ENCODE measurements at regions not wholly inside any gene's neighbourhood (a gene's known extent, or its start where the extent isn't known, plus 50 kb on each side); places are given as distances from the start of the nearest gene placed in this dataset.

DNA sequence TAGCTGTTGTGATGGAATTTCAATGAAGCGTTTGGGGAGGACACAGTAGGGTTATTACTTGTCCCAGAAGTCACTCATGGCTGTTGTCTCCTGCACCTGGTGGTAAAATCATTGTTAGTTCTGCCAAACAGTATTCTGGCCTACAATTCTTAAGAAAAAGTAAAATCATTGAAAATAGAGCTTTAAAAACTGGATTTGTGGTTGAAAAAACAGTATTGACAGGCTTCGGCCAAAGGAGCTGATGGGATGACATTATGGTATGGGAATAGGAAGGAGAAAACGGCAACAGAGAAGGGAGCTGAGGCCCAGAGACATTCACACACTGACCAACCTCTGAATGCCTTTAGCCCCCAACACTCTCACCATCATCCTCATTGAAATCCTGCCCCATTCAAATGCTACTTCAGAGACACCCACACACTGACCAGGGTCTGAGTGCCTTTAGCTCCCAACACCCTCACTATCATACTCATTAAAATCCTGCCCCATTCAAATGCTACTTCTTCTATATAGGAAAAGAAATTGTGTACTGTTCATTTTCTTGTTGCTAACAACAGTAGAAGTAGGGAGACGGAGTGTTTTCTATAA is 114.1 kb upstream of the OSR1 start:
- Histone ChIP-seq H3K4me1 (ENCODE audit: insufficient read depth, poor library complexity, severe bottlenecking) (no peaks in the 10 kb centered on the region), H3K27me3 (ENCODE audit: insufficient read depth, poor library complexity, severe bottlenecking) (no peaks in the 10 kb centered on the region), H3K36me3 (ENCODE audit: low read depth) (no peaks in the 10 kb centered on the region), H3K9me3 (ENCODE audit: severe bottlenecking) (no peaks in the 10 kb centered on the region), H3K27ac (ENCODE audit: poor library complexity, severe bottlenecking) (no peak overlapping the region), H3K4me3 (ENCODE audit: severe bottlenecking) (no peak overlapping the region)
- TF ChIP-seq, protein P1, sequence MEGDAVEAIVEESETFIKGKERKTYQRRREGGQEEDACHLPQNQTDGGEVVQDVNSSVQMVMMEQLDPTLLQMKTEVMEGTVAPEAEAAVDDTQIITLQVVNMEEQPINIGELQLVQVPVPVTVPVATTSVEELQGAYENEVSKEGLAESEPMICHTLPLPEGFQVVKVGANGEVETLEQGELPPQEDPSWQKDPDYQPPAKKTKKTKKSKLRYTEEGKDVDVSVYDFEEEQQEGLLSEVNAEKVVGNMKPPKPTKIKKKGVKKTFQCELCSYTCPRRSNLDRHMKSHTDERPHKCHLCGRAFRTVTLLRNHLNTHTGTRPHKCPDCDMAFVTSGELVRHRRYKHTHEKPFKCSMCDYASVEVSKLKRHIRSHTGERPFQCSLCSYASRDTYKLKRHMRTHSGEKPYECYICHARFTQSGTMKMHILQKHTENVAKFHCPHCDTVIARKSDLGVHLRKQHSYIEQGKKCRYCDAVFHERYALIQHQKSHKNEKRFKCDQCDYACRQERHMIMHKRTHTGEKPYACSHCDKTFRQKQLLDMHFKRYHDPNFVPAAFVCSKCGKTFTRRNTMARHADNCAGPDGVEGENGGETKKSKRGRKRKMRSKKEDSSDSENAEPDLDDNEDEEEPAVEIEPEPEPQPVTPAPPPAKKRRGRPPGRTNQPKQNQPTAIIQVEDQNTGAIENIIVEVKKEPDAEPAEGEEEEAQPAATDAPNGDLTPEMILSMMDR (IDR thresholded peaks at IDR 0.05; ENCODE audit: poor library complexity, severe bottlenecking): no peak
- DNase-seq (ENCODE audit: low spot score): no peak
- ATAC-seq (ENCODE audit: low read depth): no peak

- H3K27ac ChIP-seq (ENCODE audit: poor library complexity, severe bottlenecking): no peak overlapping the region
- H3K27me3 ChIP-seq (ENCODE audit: insufficient read depth, poor library complexity, severe bottlenecking): no peaks in the 10 kb centered on the region
- no peaks in the 10 kb centered on the region for H3K9me3 ChIP-seq (ENCODE audit: severe bottlenecking)
- TF ChIP-seq, protein P1 (IDR thresholded peaks at IDR 0.05; ENCODE audit: poor library complexity, severe bottlenecking): no peak
- H3K4me3 ChIP-seq (ENCODE audit: severe bottlenecking): no peak overlapping the region
- no peaks in the 10 kb centered on the region for H3K36me3 ChIP-seq (ENCODE audit: low read depth)
- no peak for ATAC-seq (ENCODE audit: low read depth)
- DNase-seq (ENCODE audit: low spot score): no peak
- no peaks in the 10 kb centered on the region for H3K4me1 ChIP-seq (ENCODE audit: insufficient read depth, poor library complexity, severe bottlenecking)
These were observed 113.1 kb upstream of the OSR1 start for GRCh38 chr2:19471491-19471890.

DNA sequence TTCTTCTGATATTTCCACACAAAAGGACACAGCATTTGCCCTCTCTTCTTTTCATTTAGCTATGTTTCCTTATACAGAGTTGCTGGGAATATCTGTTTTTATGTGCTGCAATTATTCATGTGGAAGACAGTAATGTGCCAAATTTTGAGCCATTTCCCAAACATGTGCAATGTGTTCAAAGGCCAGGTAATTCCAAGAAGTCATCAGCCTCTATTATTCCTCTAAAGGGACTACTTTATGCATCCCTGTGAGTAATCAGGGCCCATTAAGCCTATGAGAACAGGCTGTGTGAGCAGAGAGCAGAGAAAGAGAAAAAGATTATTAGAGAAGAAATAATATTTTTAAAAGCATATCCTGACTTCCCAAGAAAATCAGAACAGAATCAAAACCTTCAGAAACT is 107.6 kb upstream of the OSR1 start:
- Histone ChIP-seq H3K4me1 (ENCODE audit: insufficient read depth, poor library complexity, severe bottlenecking) (no peaks in the 10 kb centered on the region), H3K27ac (ENCODE audit: poor library complexity, severe bottlenecking) (no peak overlapping the region), H3K36me3 (ENCODE audit: low read depth) (no peaks in the 10 kb centered on the region), H3K27me3 (ENCODE audit: insufficient read depth, poor library complexity, severe bottlenecking) (no peaks in the 10 kb centered on the region), H3K9me3 (ENCODE audit: severe bottlenecking) (no peaks in the 10 kb centered on the region), H3K4me3 (ENCODE audit: severe bottlenecking) (no peak overlapping the region)
- ATAC-seq (ENCODE audit: low read depth): no peak
- DNase-seq (ENCODE audit: low spot score): no peak
- TF ChIP-seq, protein P1 (IDR thresholded peaks at IDR 0.05; ENCODE audit: poor library complexity, severe bottlenecking): no peak

DNA sequence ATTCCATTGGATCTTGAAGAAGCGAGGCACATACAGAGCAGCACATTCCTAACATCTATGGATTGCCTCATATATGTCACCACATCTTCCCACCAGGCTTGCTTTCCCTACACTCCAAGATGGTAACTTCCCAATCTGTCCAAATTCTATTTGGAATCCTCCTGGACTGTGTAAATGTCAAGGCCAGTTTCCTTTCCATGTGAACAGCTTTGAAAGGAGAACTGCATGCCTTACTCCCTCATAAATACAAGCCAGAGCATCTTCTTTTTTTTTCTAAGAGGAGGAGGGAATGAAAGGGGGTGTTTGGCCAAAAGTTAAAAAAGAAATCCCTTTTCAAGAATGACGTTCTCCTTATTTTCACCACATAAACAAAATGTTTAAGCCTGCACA is 103.8 kb upstream of the OSR1 start:
- Histone ChIP-seq H3K4me3 (ENCODE audit: severe bottlenecking) (no peak overlapping the region), H3K4me1 (ENCODE audit: insufficient read depth, poor library complexity, severe bottlenecking) (no peaks in the 10 kb centered on the region), H3K36me3 (ENCODE audit: low read depth) (no peaks in the 10 kb centered on the region), H3K27ac (ENCODE audit: poor library complexity, severe bottlenecking) (no peak overlapping the region), H3K9me3 (ENCODE audit: severe bottlenecking) (no peaks in the 10 kb centered on the region), H3K27me3 (ENCODE audit: insufficient read depth, poor library complexity, severe bottlenecking) (no peaks in the 10 kb centered on the region)
- TF ChIP-seq, protein P1 (IDR thresholded peaks at IDR 0.05; ENCODE audit: poor library complexity, severe bottlenecking): no peak
- ATAC-seq (ENCODE audit: low read depth): no peak
- no peak for DNase-seq (ENCODE audit: low spot score)

DNA sequence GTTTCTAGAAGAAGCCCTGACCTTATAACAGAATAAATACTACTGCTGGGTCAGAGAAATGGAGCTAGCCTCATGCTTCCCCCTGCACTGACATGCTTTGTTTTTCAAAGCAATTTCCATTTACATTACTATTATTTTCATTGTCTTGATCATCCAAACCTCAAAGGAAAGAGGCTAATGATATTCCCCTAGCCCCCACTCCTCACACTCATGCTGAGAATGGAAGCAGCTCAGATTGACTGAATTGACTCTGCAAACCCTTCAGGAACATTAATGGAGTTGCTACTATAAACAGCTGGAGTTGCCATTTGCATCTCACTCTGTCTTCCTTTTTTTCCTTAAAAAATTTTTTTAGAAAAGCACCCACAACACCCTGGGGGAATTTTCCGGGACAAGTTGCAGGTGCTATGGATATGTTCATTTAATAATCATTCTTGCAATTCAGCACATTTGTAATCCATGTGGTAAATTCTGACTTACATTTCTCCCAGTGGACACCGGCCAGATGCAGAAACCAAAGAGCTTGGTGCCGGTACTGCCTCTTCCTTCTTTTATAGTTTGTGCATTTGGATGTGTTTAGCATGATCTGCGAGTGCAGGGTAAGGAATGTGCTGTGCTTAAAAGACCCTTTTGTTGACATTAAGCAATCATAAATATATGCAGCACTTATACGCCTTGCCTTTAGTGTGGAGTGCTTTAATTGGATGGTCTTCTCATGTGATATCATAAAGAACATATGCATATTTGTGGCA is 103.3 kb upstream of the OSR1 start:
- ATAC-seq (ENCODE audit: low read depth) (no peak), DNase-seq (ENCODE audit: low spot score) (no peak)
- Histone ChIP-seq H3K27ac (ENCODE audit: poor library complexity, severe bottlenecking) (no peak overlapping the region), H3K36me3 (ENCODE audit: low read depth) (no peaks in the 10 kb centered on the region), H3K4me1 (ENCODE audit: insufficient read depth, poor library complexity, severe bottlenecking) (no peaks in the 10 kb centered on the region), H3K27me3 (ENCODE audit: insufficient read depth, poor library complexity, severe bottlenecking) (no peaks in the 10 kb centered on the region), H3K9me3 (ENCODE audit: severe bottlenecking) (no peaks in the 10 kb centered on the region), H3K4me3 (ENCODE audit: severe bottlenecking) (no peak overlapping the region)
- TF ChIP-seq, protein P1 (IDR thresholded peaks at IDR 0.05; ENCODE audit: poor library complexity, severe bottlenecking): no peak

Data from RWPE2 (cell line).